ENCODE measurements at regions not wholly inside any gene's neighbourhood (a gene's known extent, or its start where the extent isn't known, plus 50 kb on each side); places are given as distances from the start of the nearest gene placed in this dataset.

GRCh38 chr10:130499541-130499940 lies 363.4 kb downstream of the GLRX3 start:
- Histone ChIP-seq H3K4me1 (ENCODE audit: insufficient read depth, low read length) (no peaks in the 10 kb centered on the region), H4K5ac (ENCODE audit: insufficient read length, low read depth, low read length) (no peak overlapping the region), H2BK5ac (ENCODE audit: insufficient read length, low read length) (no peak overlapping the region), H3K4ac (ENCODE audit: low read depth, low read length) (no peak overlapping the region), H3K79me1 (ENCODE audit: insufficient read depth, low read depth, low read length, poor library complexity, severe bottlenecking) (no peaks in the 10 kb centered on the region), H3K79me2 (ENCODE audit: insufficient read depth, low read length) (no peaks in the 10 kb centered on the region), H3K9ac (ENCODE audit: extremely low read depth, insufficient read length, low read length) (no peak overlapping the region), H3K23ac (ENCODE audit: insufficient read length, low read depth, low read length) (no peak overlapping the region), H3K4me2 (ENCODE audit: insufficient read depth, insufficient read length, low read length) (no peak overlapping the region), H3T11ph (ENCODE audit: low read length) (no peak overlapping the region), H3K23me2 (ENCODE audit: insufficient read length, low read depth, low read length, poor library complexity, severe bottlenecking) (no peaks in the 10 kb centered on the region), H2BK20ac (ENCODE audit: low read depth, low read length, poor library complexity, severe bottlenecking) (no peak overlapping the region), H2BK15ac (ENCODE audit: low read depth, low read length) (no peak overlapping the region), H3K18ac (ENCODE audit: insufficient read length, low read depth, low read length) (no peak overlapping the region), H4K91ac (ENCODE audit: insufficient read length, low read depth, low read length) (no peak overlapping the region), H3K9me3 (ENCODE audit: control insufficient read depth, low read depth, low read length) (no peaks in the 10 kb centered on the region), H2BK120ac (ENCODE audit: low read depth, low read length, poor library complexity, severe bottlenecking) (no peak overlapping the region), H2BK12ac (ENCODE audit: insufficient read length, low read depth, low read length) (no peak overlapping the region), H4K8ac (replicated peaks; ENCODE audit: insufficient read length, low read depth, low read length) (no peak overlapping the region), H3K27me3 (ENCODE audit: insufficient read depth, low read length) (no peaks in the 10 kb centered on the region), H2AK5ac (ENCODE audit: insufficient read length, low read length) (no peak overlapping the region), H3K56ac (ENCODE audit: insufficient read length, low read depth, low read length) (no peak overlapping the region), H2AFZ (ENCODE audit: low read length) (no peak overlapping the region), H4K20me1 (ENCODE audit: control insufficient read depth, insufficient read depth, insufficient read length) (no peaks in the 10 kb centered on the region), H3K27ac (ENCODE audit: insufficient read length, low read depth, low read length) (no peak overlapping the region), H3K14ac (ENCODE audit: insufficient read depth, low read length) (no peak overlapping the region)
- H3K4me3 Mint-ChIP-seq: no peak overlapping the region
- H3K36me3 Mint-ChIP-seq (ENCODE audit: insufficient read depth in 1 of 3, low read depth in 3 of 3): peaks cover under 1 to 16% (median under 1%) of the 10 kb centered on the region in 3 experiments; a peak in 5 of 7 replicates
- DNase-seq: peak; percentile 9
- H3K4me1 Mint-ChIP-seq: no peaks in the 10 kb centered on the region
- H3K9me3 Mint-ChIP-seq: peaks cover 21 to 25% of the 10 kb centered on the region in 2 experiments
- H3K27ac Mint-ChIP-seq: no peak overlapping the region
- H3K27me3 Mint-ChIP-seq (ENCODE audit: low read depth): peaks cover 11% of the 10 kb centered on the region
- TF ChIP-seq CTCF (conservative IDR thresholded peaks at IDR 0.05): no peak

All from H9 (cell line).